SH-SY5Y (cell line): ENCODE measurements at regions not wholly inside any gene's neighbourhood (a gene's known extent, or its start where the extent isn't known, plus 50 kb on each side); places are given as distances from the start of the nearest gene placed in this dataset.

Experiments used
- GATA2 ChIP-seq: IDR thresholded peaks from 2 replicates; pipeline ENCODE4 v1.6.1; 2011; ENCODE audit warnings: mild to moderate bottlenecking, low read depth, low read length
- GATA3 ChIP-seq: IDR thresholded peaks from 2 replicates; pipeline ENCODE4 v1.6.1; 2011; ENCODE audit warnings: low read depth, mild to moderate bottlenecking, low read length, moderate library complexity

DNA sequence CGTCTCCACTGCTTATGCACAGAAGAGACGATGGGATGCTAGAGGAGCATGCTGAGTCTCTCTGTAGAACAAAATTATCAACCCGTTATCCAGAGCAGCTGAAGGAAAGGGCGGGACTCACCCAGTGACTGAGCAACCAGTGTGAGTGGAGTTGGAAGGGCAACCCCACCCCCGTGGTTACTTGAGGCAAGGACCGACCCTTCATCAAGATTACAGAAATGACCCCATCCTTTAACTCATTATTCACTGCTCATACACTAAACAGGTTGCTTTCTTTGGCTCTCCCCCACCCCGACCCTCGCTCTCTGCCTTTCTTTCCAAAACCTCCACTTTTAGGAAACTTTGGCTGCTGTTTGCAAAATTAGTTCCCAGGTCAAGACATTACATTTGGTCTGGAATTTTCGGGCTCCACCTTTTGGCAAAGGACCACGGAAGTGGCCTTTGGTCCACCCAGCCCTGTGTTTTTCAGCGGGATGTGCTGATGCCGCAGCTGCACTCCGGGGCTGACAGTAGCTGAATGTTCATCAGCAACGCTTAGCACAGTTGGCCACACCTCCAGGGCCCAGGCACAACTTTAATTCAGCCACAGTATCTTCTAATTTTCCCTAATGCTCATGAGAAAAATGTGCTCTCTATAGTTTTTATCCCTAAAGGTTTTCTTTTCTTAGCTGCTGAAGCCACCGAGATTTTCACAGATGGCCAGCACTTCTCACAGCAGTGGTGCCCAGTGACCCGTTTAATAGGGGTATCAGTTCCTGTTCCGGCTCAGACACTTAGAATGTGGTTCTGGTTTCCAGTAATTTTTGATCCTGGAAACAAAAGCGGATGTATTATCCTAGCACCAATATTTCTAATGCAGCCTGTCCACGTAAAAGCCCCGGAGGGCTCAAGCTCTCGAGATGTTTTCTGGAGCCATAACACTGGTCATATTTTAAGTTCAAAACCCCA is 103.6 kb upstream of the NXT1 start:
- TF ChIP-seq GATA2 (no peak), GATA3 (no peak)
